Neural cell (in vitro differentiated cells): ENCODE measurements at regions not wholly inside any gene's neighbourhood (a gene's known extent, or its start where the extent isn't known, plus 50 kb on each side); places are given as distances from the start of the nearest gene placed in this dataset.

Experiments
- H2AFZ ChIP-seq: fragments of 200-600, 300-800 bp; sonication (generic), shearing (Covaris generic); 2 replicates; pipeline ENCODE4 v1.6.0; 2014; ENCODE audit warnings: low read depth, mild to moderate bottlenecking, antibody characterized with exemption, low read length, moderate library complexity
- H3F3A ChIP-seq: fragments of 200-600 bp; shearing (Covaris generic); 2 replicates; pipeline ENCODE4 v1.6.1; 2016; ENCODE audit warnings: mild to moderate bottlenecking, moderate library complexity, mixed read lengths, antibody characterized with exemption, low read length; ENCODE audit not compliant: insufficient read depth, poor library complexity, severe bottlenecking
- H3K27ac ChIP-seq: fragments of 200-600, 300-800 bp; sonication (generic), shearing (Covaris generic); 2 replicates; pipeline ENCODE4 v1.5.1; 2014; ENCODE audit warnings: mild to moderate bottlenecking, low read length, moderate library complexity
- H3K27me3 ChIP-seq: fragments of 300-800, 200-600 bp; sonication (generic), shearing (Covaris generic); 2 replicates; pipeline ENCODE4 v1.6.0; 2014; ENCODE audit warnings: mild to moderate bottlenecking, low read depth, low read length, moderate library complexity; ENCODE audit not compliant: insufficient read depth
- H3K36me3 ChIP-seq: fragments of 300-800, 200-600 bp; sonication (generic), shearing (Covaris generic); 2 replicates; pipeline ENCODE4 v1.5.1; 2014; ENCODE audit warnings: mild to moderate bottlenecking, antibody characterized with exemption, low read length, moderate library complexity; ENCODE audit not compliant: insufficient read depth
- H3K4me2 ChIP-seq: fragments of 300-800, 200-600 bp; sonication (generic), shearing (Covaris generic); 2 replicates; pipeline ENCODE4 v1.6.0; 2014; ENCODE audit warnings: mild to moderate bottlenecking, low read length
- H3K4me3 ChIP-seq: fragments of 300-800, 200-600 bp; sonication (generic), shearing (Covaris generic); 2 replicates; pipeline ENCODE4 v1.5.1; 2014; ENCODE audit warnings: mild to moderate bottlenecking, low read length, moderate library complexity
- H3K79me2 ChIP-seq: fragments of 200-600 bp; shearing (Covaris generic); replicated peaks from 2 replicates; pipeline ENCODE4 v1.6.0; 2014; ENCODE audit warnings: mild to moderate bottlenecking, low read length, moderate library complexity; ENCODE audit not compliant: insufficient read depth
- H3K9ac ChIP-seq: fragments of 300-800, 200-600 bp; sonication (generic), shearing (Covaris generic); 2 replicates; pipeline ENCODE4 v1.6.1; 2016; ENCODE audit warnings: mild to moderate bottlenecking, low read length, mixed read lengths
- H3K9me2 ChIP-seq: fragments of 200-600 bp; shearing (Covaris generic); 2 replicates; pipeline ENCODE4 v1.6.1; 2016; ENCODE audit warnings: mild to moderate bottlenecking, low read length, mixed read lengths; ENCODE audit not compliant: insufficient read depth
- H3K9me3 ChIP-seq: fragments of 200-600, 300-800 bp; sonication (generic), shearing (Covaris generic); 2 replicates; pipeline ENCODE4 v1.6.1; 2016; ENCODE audit warnings: mild to moderate bottlenecking, mixed run types, low read length, moderate library complexity, mixed read lengths
- H4K20me1 ChIP-seq: fragments of 200-600 bp; shearing (Covaris generic); 2 replicates; pipeline ENCODE4 v1.6.1; 2016; ENCODE audit warnings: mild to moderate bottlenecking, mixed run types; ENCODE audit not compliant: insufficient read depth
- CTCF ChIP-seq: fragments of 450-650 bp; IDR thresholded peaks from 2 replicates; pipeline ENCODE4 v1.5.1; 2014; ENCODE audit warnings: antibody characterized with exemption, mild to moderate bottlenecking, moderate library complexity; ENCODE audit not compliant: poor library complexity, severe bottlenecking
- EP300 ChIP-seq: fragments of 450-650 bp; conservative IDR thresholded peaks from 2 replicates; pipeline ENCODE4 v1.6.1; 2014; ENCODE audit warnings: antibody characterized with exemption, mild to moderate bottlenecking, moderate library complexity; ENCODE audit not compliant: poor library complexity, severe bottlenecking
- EZH2 ChIP-seq: fragments of 200-600, 300-800 bp; shearing (Covaris generic), sonication (generic); IDR thresholded peaks from 2 replicates; pipeline ENCODE4 v1.6.1; 2014; ENCODE audit warnings: antibody characterized with exemption, low read length, borderline replicate concordance, mild to moderate bottlenecking; ENCODE audit not compliant: insufficient read depth, poor library complexity, severe bottlenecking
- MXI1 ChIP-seq: fragments of 450-650 bp; conservative IDR thresholded peaks from 2 replicates; pipeline ENCODE4 v1.6.1; 2014; ENCODE audit warnings: antibody characterized with exemption, mild to moderate bottlenecking; ENCODE audit not compliant: poor library complexity, severe bottlenecking
- POLR2AphosphoS5 ChIP-seq: IDR thresholded peaks from 2 replicates; pipeline ENCODE4 v1.6.1; 2012
- RAD21 ChIP-seq: fragments of 450-650 bp; conservative IDR thresholded peaks from 2 replicates; pipeline ENCODE4 v1.6.1; 2014; ENCODE audit warnings: antibody characterized with exemption, mild to moderate bottlenecking, moderate library complexity
- REST ChIP-seq: IDR thresholded peaks from 2 replicates; pipeline ENCODE4 v1.6.1; 2012; ENCODE audit warnings: borderline replicate concordance
- SMC3 ChIP-seq: fragments of 450-650 bp; conservative IDR thresholded peaks from 2 replicates; pipeline ENCODE4 v1.6.1; 2014; ENCODE audit warnings: antibody characterized with exemption, mild to moderate bottlenecking, moderate library complexity; ENCODE audit not compliant: poor library complexity
- TAF1 ChIP-seq: IDR thresholded peaks from 2 replicates; pipeline ENCODE4 v1.6.1; 2012; ENCODE audit warnings: low read depth

GRCh38 chr9:38256461-38256860 lies 136.0 kb upstream of the ALDH1B1 start:
- no peak overlapping the region for H3K27ac ChIP-seq
- H3K79me2 ChIP-seq: no peaks in the 10 kb centered on the region
- no peaks in the 10 kb centered on the region for H3F3A ChIP-seq
- no peak overlapping the region for H2AFZ ChIP-seq
- H3K27me3 ChIP-seq: no peaks in the 10 kb centered on the region
- H3K9me3 ChIP-seq: no peaks in the 10 kb centered on the region
- H4K20me1 ChIP-seq: no peaks in the 10 kb centered on the region
- H3K4me3 ChIP-seq: no peak overlapping the region
- H3K9me2 ChIP-seq: no peaks in the 10 kb centered on the region
- H3K36me3 ChIP-seq: no peaks in the 10 kb centered on the region
- no peak overlapping the region for H3K4me2 ChIP-seq
- no peak overlapping the region for H3K9ac ChIP-seq
- TF ChIP-seq CTCF (no peak), REST (no peak), POLR2AphosphoS5 (no peak), EP300 (no peak), RAD21 (no peak), SMC3 (no peak), TAF1 (no peak), MXI1 (no peak), EZH2 (no peak)

- Histone ChIP-seq H3K27me3 (no peaks in the 10 kb centered on the region), H3K27ac (no peak overlapping the region), H3K9me3 (no peaks in the 10 kb centered on the region), H3F3A (no peaks in the 10 kb centered on the region), H3K79me2 (no peaks in the 10 kb centered on the region), H3K4me2 (no peak overlapping the region), H2AFZ (no peak overlapping the region), H3K9ac (no peak overlapping the region), H4K20me1 (no peaks in the 10 kb centered on the region), H3K9me2 (no peaks in the 10 kb centered on the region), H3K36me3 (no peaks in the 10 kb centered on the region), H3K4me3 (no peak overlapping the region)
- TF ChIP-seq REST: no peak
- TF ChIP-seq MXI1: no peak
- no peak for TF ChIP-seq EZH2
- TF ChIP-seq EP300: no peak
- no peak for TF ChIP-seq SMC3
- TF ChIP-seq POLR2AphosphoS5: no peak
- TF ChIP-seq CTCF: no peak
- no peak for TF ChIP-seq TAF1
- no peak for TF ChIP-seq RAD21
These were observed 136.9 kb upstream of the ALDH1B1 start for GRCh38 chr9:38255599-38255998.
